B cell (primary cell): ENCODE measurements at regions not wholly inside any gene's neighbourhood (a gene's known extent, or its start where the extent isn't known, plus 50 kb on each side); places are given as distances from the start of the nearest gene placed in this dataset.

Experiments used
- ATAC-seq: fragments of 200-7000 bp; cut with Tn5 transposase; one replicate; pipeline ENCODE4 v1.10.0; 2021; ENCODE audit warnings: low read depth, mild to moderate bottlenecking, moderate number of reproducible peaks, moderate library complexity
- CTCF ChIA-PET: fragments of 350-600 bp; sonication (Branson Sonifier 250); formaldehyde crosslinking; loops from one replicate; lab custom pipeline; 2021; ENCODE audit warnings: antibody characterized with exemption, inconsistent platforms; lab: Charles Lee
- POLR2A ChIA-PET: fragments of 350-600 bp; sonication (Branson Sonifier 250); formaldehyde crosslinking; loops from one replicate; lab custom pipeline; 2021; ENCODE audit warnings: antibody characterized with exemption; lab: Charles Lee
- DNase-seq: peaks from one replicate; pipeline ENCODE4 v3.0.0; 2013
- H2AFZ ChIP-seq: 2 replicates; pipeline ENCODE4 v1.6.1; 2012; ENCODE audit warnings: mild to moderate bottlenecking, low read depth, low read length; ENCODE audit not compliant: insufficient read depth, poor library complexity, severe bottlenecking
- H3K27ac ChIP-seq, 2 donors: 1 replicate in 1 of 2; 2 replicates in 1 of 2; pipeline ENCODE4 v1.5.1; 2012 to 2013; ENCODE audit warnings: low read length in 2 of 2, mild to moderate bottlenecking in 2 of 2, moderate library complexity in 1 of 2
- H3K27me3 ChIP-seq, 4 experiments: fragments of 200-600 bp in 1 of 4; sonication (generic) in 1 of 4; replicated peaks in 1 of 4; 1 replicate in 2 of 4; 2 replicates in 2 of 4; pipeline versions ENCODE4 v1.6.1 to v1.7.0; 2013 to 2016; ENCODE audit warnings: low read length in 3 of 4, mild to moderate bottlenecking in 2 of 4, mixed read lengths in 1 of 4, moderate library complexity in 1 of 4; ENCODE audit not compliant: insufficient read depth in 4 of 4, control insufficient read depth in 3 of 4; ENCODE audit errors: control extremely low read depth in 1 of 4
- H3K36me3 ChIP-seq, 2 experiments: replicated peaks in 1 of 2; 1 replicate in 1 of 2; 2 replicates in 1 of 2; pipeline versions ENCODE4 v1.6.1 to v1.7.1; 2013; ENCODE audit warnings: low read length in 1 of 2; ENCODE audit not compliant: insufficient read depth in 2 of 2, control insufficient read depth in 1 of 2; ENCODE audit errors: control extremely low read depth in 1 of 2, extremely low read depth in 1 of 2
- H3K4me1 ChIP-seq, 2 donors: fragments of 200-600 bp in 1 of 2; sonication (generic) in 1 of 2; 1 replicate in 1 of 2; 2 replicates in 1 of 2; pipeline versions ENCODE4 v1.5.1 to v1.6.1; 2013 to 2017; ENCODE audit warnings: low read length in 2 of 2; ENCODE audit not compliant: control insufficient read depth in 2 of 2, insufficient read depth in 2 of 2
- H3K4me2 ChIP-seq: replicated peaks from 2 replicates; pipeline ENCODE3; 2012; ENCODE audit warnings: mild to moderate bottlenecking, low read depth, low read length; ENCODE audit not compliant: poor library complexity, severe bottlenecking
- H3K4me3 ChIP-seq, 5 experiments: fragments of 200-600 bp in 1 of 5; sonication (generic) in 1 of 5; 1 replicate in 3 of 5; 2 replicates in 2 of 5; pipeline versions ENCODE4 v1.5.1 to v1.7.0; 2011 to 2016; ENCODE audit warnings: low read length in 4 of 5, mild to moderate bottlenecking in 4 of 5, low read depth in 2 of 5, control low read depth in 1 of 5, moderate library complexity in 1 of 5; ENCODE audit not compliant: insufficient read depth in 1 of 5; ENCODE audit errors: control extremely low read depth in 1 of 5, extremely low read depth in 1 of 5
- H3K79me2 ChIP-seq: fragments of 200-600 bp; sonication (generic); one replicate; pipeline ENCODE4 v1.6.0; 2016; ENCODE audit warnings: low read length; ENCODE audit not compliant: control insufficient read depth, insufficient read depth
- H3K9ac ChIP-seq: fragments of 200-600 bp; sonication (generic); 2 replicates; pipeline ENCODE4 v1.6.1; 2017; ENCODE audit warnings: mild to moderate bottlenecking, low read length, moderate library complexity
- H3K9me3 ChIP-seq, 3 donors: one replicate each; pipeline versions ENCODE4 v1.6.1 to v1.7.1; 2013; ENCODE audit warnings: low read length in 2 of 3; ENCODE audit not compliant: control insufficient read depth in 2 of 3, insufficient read depth in 1 of 3; ENCODE audit errors: control extremely low read depth in 1 of 3
- H4K20me1 ChIP-seq: 2 replicates; pipeline ENCODE4 v1.6.0; 2012; ENCODE audit warnings: mild to moderate bottlenecking, low read length; ENCODE audit not compliant: insufficient read depth, control insufficient read depth, poor library complexity, severe bottlenecking
- H3K27ac Mint-ChIP-seq: one replicate; pipeline ENCODE4 v1.8.0; 2021; ENCODE audit warnings: mixed read lengths
- H3K27me3 Mint-ChIP-seq: one replicate; pipeline ENCODE4 v1.8.0; 2021; ENCODE audit warnings: mixed read lengths
- H3K4me1 Mint-ChIP-seq: one replicate; pipeline ENCODE4 v1.8.0; 2021; ENCODE audit warnings: mixed read lengths
- H3K4me3 Mint-ChIP-seq: one replicate; pipeline ENCODE4 v1.8.0; 2021; ENCODE audit warnings: mixed read lengths
- H3K9me3 Mint-ChIP-seq: one replicate; pipeline ENCODE4 v1.8.0; 2022; ENCODE audit warnings: mixed read lengths; ENCODE audit not compliant: insufficient read depth
- CTCF ChIP-seq: fragments of 200-600 bp; IDR thresholded peaks from one replicate; pipeline ENCODE4 v1.8.0; 2022; ENCODE audit warnings: antibody characterized with exemption, mild to moderate bottlenecking
- EZH2 ChIP-seq: IDR thresholded peaks from 2 replicates; pipeline ENCODE4 v1.6.1; 2012; ENCODE audit warnings: borderline replicate concordance, low read depth, mild to moderate bottlenecking, moderate library complexity, low read length; ENCODE audit not compliant: insufficient read depth, poor library complexity, severe bottlenecking
- WGBS: methylation state at CpG from one replicate; pipeline ENCODE4 v1.1.5; 2013; ENCODE audit warnings: missing lambda C conversion rate; ENCODE audit not compliant: insufficient coverage; 5-methylcytosine and 5-hydroxymethylcytosine counted together
- intact Hi-C: fragments of 100-400 bp; cut with micrococcal nuclease; formaldehyde crosslinking; loops from one replicate; pipeline ENCODE4 v1.10.0; 2022

- CTCF ChIA-PET = no interaction called here
- TF ChIP-seq CTCF (no peak), EZH2 (no peak)
- no peak overlapping the region for H3K27ac Mint-ChIP-seq
- ATAC-seq (no peak), DNase-seq (no peak)
- WGBS = 80% methylated on average over 2 of the region's 2 CpGs
- Histone ChIP-seq H2AFZ (no peak overlapping the region), H3K79me2 (no peaks in the 10 kb centered on the region), H3K27ac (no peak overlapping the region), H3K27me3 (no peaks in the 10 kb centered on the region), H3K36me3 (no peaks in the 10 kb centered on the region), H3K4me1 (no peaks in the 10 kb centered on the region), H3K9me3 (no peaks in the 10 kb centered on the region), H3K9ac (no peak overlapping the region), H3K4me2 (no peak overlapping the region), H3K4me3 (no peak overlapping the region), H4K20me1 (no peaks in the 10 kb centered on the region)
- no peaks in the 10 kb centered on the region for H3K9me3 Mint-ChIP-seq
- intact Hi-C loops = no loop called here
- no peaks in the 10 kb centered on the region for H3K4me1 Mint-ChIP-seq
- POLR2A ChIA-PET = no interaction called here
- no peak overlapping the region for H3K4me3 Mint-ChIP-seq
- no peaks in the 10 kb centered on the region for H3K27me3 Mint-ChIP-seq
These were observed 184.0 kb downstream of the PCDH7 start for GRCh38 chr4:30904215-30904555.

GRCh38 chr4:30904588-30904987 is 184.4 kb downstream of the PCDH7 start:
- H3K4me3 ChIP-seq = no peak overlapping the region
- H4K20me1 ChIP-seq = no peaks in the 10 kb centered on the region
- H2AFZ ChIP-seq = no peak overlapping the region
- no peak overlapping the region for H3K4me2 ChIP-seq
- H3K36me3 ChIP-seq = no peaks in the 10 kb centered on the region
- Mint-ChIP-seq H3K27me3 (no peaks in the 10 kb centered on the region), H3K27ac (no peak overlapping the region), H3K4me3 (no peak overlapping the region), H3K4me1 (no peaks in the 10 kb centered on the region), H3K9me3 (no peaks in the 10 kb centered on the region)
- no peaks in the 10 kb centered on the region for H3K4me1 ChIP-seq
- WGBS = no CpG with 5 or more reads among the region's 2 CpGs
- TF ChIP-seq EZH2 (no peak), CTCF (no peak)
- no peaks in the 10 kb centered on the region for H3K79me2 ChIP-seq
- DNase-seq (no peak), ATAC-seq (no peak)
- no peak overlapping the region for H3K9ac ChIP-seq
- ChIA-PET POLR2A (no interaction called here), CTCF (no interaction called here)
- no peaks in the 10 kb centered on the region for H3K27me3 ChIP-seq
- intact Hi-C loops = no loop called here
- no peaks in the 10 kb centered on the region for H3K9me3 ChIP-seq
- H3K27ac ChIP-seq = no peak overlapping the region
